Left colon (tissue), 2 donors: ENCODE measurements at regions not wholly inside any gene's neighbourhood (a gene's known extent, or its start where the extent isn't known, plus 50 kb on each side); places are given as distances from the start of the nearest gene placed in this dataset.
"Not testable (repeated sequence)": the region's sequence is repeated elsewhere in the genome, so short reads cannot be mapped to it uniquely, and the experiment has no call there.

ENCODE experiments used
- ATAC-seq: fragments of 200-7000 bp; cut with Tn5 transposase; one replicate; pipeline ENCODE4 v1.9.1; 2020; ENCODE audit warnings: mild to moderate bottlenecking, moderate library complexity
- DNase-seq, 2 donors: peaks; one replicate each; pipeline ENCODE4 v3.0.0-alpha.2; 2020
- intact Hi-C, 2 donors: fragments of 100-400 bp; cut with DNase I in 1 of 2; cut with micrococcal nuclease in 1 of 2; formaldehyde crosslinking; loops; one replicate each; pipeline versions ENCODE4 v1.11.2 to v1.14.0; 2022; cut with DNase I, micrococcal nuclease
- donor health status: DM: no; HTN: no; CAD: no.
- donor health status: DM: yes; HTN: yes; CAD: no.

DNA sequence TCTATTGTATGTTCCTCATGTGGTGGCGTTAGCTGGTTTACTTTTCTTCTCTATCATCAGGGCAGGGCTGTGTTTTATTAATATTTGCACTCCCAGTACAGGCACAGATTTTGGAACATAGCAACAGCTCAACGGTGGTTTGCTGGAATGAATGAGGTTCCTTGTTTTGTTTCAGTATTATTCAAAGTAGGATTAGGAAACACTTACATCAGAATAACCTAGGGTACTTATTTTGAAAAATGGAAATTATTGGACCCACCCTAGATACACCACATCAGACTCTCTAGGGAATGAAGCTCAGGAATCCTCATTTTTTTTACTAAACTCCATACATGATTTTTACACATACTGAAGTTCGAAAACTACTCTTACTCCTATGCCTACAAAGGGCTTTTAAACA lies 108.8 kb upstream of the ENPEP start:
- ATAC-seq: no peak
- intact Hi-C loops: no loop called here
- DNase-seq: no peak

GRCh38 chr4:110365761-110366160 lies 110.2 kb upstream of the ENPEP start:
- DNase-seq: no peak
- intact Hi-C loops: no loop called here

DNA sequence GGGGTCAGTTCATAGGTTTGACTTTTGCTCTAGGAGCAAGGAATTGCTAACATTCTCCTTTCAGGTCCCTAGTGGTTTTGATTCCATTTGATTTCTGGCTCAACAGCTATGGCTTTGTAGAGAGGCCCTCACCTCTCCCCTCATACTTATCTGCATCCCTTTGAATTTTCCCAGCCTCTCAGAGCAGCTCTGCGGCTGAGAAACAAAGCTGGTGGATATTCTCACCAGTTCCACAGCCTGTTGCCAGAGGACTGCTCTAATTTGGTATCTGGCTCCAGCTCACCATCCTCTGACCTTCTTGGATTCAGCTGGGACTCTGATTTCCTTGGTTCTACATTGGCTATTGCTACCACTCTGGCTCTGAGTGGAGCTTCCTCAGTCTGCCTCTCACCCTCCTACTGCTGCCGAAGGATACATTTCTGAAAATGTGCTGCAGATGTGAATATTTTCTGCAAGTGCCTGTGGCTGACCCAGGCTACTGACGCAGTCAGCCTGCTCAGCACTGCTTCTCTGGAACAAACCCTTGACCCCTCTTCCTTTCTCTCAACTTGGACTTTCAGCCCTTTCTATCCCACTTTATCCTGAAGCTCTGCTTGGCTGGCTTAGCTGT lies 110.9 kb upstream of the ENPEP start:
- intact Hi-C loops: no loop called here
- no peak for ATAC-seq
- DNase-seq: no peak

More at GRCh38 chr4:110365761-110366160, 110.2 kb upstream of the ENPEP start:
- ATAC-seq: no peak

GRCh38 chr4:110361921-110362320 lies 114.0 kb upstream of the ENPEP start:
- DNase-seq (no peak), ATAC-seq (no peak)
- intact Hi-C loops: no loop called here

DNA sequence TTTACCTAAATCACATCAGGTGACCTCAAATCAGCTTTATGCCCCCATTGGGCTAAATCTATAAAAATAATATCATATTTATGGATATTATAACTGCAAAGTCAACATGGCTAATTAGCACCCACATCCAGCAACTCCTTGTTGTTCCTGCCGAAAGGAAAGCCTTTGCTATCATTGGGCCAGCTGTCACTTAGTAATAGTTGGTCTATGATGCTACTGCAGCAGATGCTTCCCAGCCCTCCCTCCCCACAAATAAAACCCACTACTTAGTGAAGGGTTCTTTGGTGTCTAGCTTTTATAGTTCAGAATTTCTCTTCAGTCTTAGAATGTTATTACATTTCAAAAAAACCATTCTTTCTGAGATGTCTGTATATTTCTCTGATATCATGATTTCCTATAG lies 116.9 kb upstream of the ENPEP start:
- DNase-seq (no peak), ATAC-seq (no peak)
- intact Hi-C loops: no loop called here

GRCh38 chr4:110357521-110357920 lies 118.4 kb upstream of the ENPEP start:
- DNase-seq (no peak), ATAC-seq (no peak)
- intact Hi-C loops: no loop called here

GRCh38 chr4:110354460-110354859 lies 121.5 kb upstream of the ENPEP start:
- ATAC-seq (no peak), DNase-seq (no peak)
- intact Hi-C loops: no loop called here

DNA sequence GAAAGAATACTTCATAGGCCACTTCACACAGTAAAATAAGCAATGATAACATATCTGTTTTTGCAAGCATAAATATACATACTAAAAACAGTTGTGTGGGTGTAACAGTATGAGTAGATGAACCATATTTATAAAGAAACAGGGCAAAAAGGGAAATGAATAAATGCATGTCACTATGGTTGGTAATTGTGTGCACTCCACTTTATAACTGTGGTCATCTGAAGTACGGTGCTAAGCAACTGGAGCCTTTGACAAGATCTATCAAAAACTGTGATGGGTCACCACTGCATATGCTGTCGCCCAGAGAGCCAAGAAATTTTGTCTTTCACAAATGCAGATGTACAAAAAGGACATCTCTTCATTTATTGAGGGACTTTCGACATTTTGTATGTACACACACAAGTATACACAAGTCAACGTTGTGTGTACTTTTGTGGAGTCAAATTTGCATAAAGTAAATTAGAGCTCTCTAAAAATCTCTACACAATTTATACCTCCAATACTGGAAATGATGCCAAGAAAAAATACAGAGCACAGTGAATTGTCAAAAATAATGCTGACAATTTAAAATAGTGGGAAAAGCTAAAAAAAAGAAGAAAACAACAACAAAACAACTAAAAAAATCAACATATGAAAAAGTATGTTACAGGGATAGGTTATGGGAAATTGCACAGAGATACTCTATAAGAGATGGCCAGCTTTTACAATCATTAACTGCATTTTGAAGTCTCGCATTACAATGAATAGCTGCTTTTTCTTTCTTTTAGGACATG lies 123.1 kb upstream of the ENPEP start:
- DNase-seq (no peak), ATAC-seq (no peak)
- intact Hi-C loops: no loop called here

DNA sequence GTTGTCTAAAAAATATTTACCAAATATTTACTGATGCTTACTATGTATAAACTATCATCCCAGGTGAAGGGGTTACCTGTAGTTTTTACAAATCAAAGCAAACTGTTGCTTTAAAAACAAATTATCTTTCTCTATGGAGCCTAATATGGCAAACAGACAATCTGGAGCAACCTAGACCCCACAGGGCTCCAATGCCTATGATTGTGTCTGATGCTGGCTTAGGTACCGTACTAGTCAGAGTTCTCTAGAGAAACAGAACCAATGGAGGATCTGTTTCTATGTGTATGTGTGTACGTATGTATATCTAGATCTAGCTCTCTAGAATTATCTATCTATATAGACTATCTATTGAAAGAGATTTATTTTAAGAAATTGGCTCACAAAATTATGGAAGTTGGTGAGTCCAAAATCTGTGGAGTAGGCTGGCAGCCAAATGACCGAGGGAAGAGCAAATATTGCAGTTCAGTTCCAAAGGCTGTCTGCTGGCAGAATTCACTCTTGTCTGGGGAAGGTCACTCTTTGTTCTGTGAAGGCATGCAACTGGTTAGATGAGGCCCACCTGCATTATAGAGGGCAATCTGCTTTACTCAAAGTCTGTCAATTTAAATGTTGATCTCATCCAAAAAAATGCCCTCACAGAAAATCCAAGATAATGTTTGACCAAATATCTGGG lies 127.1 kb upstream of the ENPEP start:
- DNase-seq: no peak
- no peak for ATAC-seq
- intact Hi-C loops: loop anchor here in 1 of 2 donors (10.0 kb wide), 1 partner anchor 166 kb away; no protein-coding TSS in a partner anchor

GRCh38 chr4:110347805-110348204 lies 128.2 kb upstream of the ENPEP start:
- no peak for ATAC-seq

DNA sequence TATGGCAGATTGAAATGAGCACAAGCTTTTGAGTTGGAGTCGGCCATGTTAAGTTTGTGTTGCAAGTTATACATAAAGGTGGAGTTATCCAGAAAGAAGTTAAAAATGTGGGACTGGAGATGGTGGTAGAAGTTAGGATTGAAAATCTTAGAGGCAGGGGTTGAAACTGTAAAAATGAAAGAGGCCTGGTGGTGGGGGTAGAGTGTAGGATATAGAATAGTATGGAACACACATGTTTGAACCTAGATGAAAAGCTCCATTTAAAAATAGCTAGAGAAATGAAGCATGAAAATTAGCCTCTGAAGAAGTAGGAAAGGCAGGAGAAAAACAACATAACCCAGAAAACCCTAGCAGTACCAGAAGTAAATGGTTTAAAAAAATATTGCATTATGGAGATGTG lies 131.8 kb upstream of the ENPEP start:
- ATAC-seq: peak; percentile 86
- peak in 1 of 2 donors; percentile 9 for DNase-seq
- intact Hi-C loops: loop anchor here in 1 of 2 donors (10.0 kb wide), 1 partner anchor 171 kb away; no protein-coding TSS in a partner anchor

More at GRCh38 chr4:110347805-110348204, 128.2 kb upstream of the ENPEP start:
- intact Hi-C loops: loop anchor here in 1 of 2 donors (10.0 kb wide), 1 partner anchor 167 kb away; no protein-coding TSS in a partner anchor
- DNase-seq: no peak

DNA sequence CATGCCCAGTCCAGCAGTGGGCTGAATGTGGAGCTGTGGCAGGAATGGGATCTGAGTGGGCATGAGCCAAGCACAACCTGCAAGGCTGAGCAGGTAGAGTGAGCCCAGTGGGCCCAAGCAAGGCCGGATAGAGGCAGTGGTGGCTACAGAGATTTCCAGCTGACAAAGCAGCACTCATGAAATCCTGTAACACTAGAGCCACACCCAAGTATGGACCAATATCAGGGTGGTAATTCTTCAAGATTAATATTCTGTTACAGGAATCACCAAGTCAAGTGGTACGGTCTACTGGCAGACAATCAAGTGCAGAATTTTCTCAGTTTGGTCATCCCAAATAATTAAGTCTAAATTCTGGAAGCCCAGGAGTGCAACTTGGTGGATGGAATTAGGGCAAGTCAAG lies 132.4 kb upstream of the ENPEP start:
- ATAC-seq (no peak), DNase-seq (no peak)
- intact Hi-C loops: loop anchor here in 1 of 2 donors (10.0 kb wide), 1 partner anchor 171 kb away; no protein-coding TSS in a partner anchor

- ATAC-seq, DNase-seq: not testable (repeated sequence)
- intact Hi-C loops: loop anchor here in 1 of 2 donors (10.0 kb wide), 1 partner anchor 174 kb away; no protein-coding TSS in a partner anchor
These were observed 134.8 kb upstream of the ENPEP start for GRCh38 chr4:110341118-110341517.

- ATAC-seq (no peak), DNase-seq (no peak)
- intact Hi-C loops: no loop called here
These were observed 137.0 kb upstream of the ELOVL6 start for GRCh38 chr4:110335399-110335798.

DNA sequence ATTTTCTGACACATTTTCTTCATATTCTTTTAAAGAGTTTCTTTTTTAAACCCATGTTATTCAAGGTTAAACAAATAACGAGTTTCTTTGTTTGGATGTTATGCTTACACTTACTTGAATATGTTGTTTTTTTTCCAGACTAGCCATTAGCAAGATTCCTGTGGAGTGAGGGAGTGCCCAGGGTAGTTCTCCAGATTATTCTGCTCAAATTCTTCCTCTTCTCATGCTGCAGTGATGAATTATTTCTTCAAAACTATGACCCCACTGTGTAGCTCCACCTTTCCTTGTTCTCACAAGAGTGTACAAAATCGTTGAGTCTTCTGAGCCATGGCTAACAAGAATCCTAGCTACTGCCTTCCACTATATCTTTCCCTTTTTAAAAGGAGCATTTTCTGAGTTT lies 134.1 kb upstream of the ELOVL6 start:
- no peak for ATAC-seq
- DNase-seq: no peak
- intact Hi-C loops: no loop called here

DNA sequence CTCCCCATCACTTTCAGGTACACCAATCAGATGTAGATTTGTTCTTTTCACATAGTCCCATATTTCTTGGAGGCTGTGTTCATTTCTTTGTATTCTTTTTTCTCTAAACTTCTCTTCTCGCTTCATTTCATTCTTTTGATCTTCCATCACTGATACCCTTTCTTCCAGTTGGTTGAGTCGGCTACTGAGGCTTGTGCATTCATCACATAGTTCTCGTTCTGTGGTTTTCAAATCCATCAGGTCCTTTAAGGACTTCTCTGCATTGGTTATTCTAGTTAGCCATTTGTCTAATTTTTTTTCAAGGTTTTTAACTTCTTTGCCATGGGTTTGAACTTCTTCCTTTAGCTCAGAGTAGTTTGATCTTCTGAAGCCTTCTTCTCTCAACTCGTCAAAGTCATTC lies 128.0 kb upstream of the ELOVL6 start:
- DNase-seq, intact Hi-C loops, ATAC-seq: not testable (repeated sequence)

DNA sequence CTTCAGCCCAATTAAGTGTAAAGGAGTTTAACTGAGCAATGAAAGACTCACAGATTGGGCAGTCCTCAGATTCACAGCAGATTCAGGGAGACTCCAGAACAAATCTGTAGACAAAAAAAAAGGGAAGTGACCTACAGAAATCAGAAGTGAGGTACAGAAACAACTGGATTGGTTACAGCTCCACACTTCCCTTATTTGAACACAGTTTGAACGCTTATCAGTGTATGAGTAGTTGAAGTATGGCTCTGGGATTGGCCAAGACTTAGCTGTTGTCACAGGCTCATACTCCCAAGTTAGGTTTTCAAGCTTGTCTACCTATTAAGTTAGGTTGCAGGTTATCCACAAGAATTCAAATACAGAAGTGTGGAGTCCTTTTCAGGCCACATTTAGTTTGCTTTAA lies 112.4 kb upstream of the ELOVL6 start:
- ATAC-seq: no peak
- intact Hi-C loops: loop anchor here in 1 of 2 donors (10.0 kb wide), 1 partner anchor 286 kb away; no protein-coding TSS in a partner anchor
- DNase-seq: no peak

GRCh38 chr4:110309675-110310074 lies 111.3 kb upstream of the ELOVL6 start:
- no peak for DNase-seq
- intact Hi-C loops: loop anchor here in 1 of 2 donors (10.0 kb wide), 1 partner anchor 285 kb away; no protein-coding TSS in a partner anchor

DNA sequence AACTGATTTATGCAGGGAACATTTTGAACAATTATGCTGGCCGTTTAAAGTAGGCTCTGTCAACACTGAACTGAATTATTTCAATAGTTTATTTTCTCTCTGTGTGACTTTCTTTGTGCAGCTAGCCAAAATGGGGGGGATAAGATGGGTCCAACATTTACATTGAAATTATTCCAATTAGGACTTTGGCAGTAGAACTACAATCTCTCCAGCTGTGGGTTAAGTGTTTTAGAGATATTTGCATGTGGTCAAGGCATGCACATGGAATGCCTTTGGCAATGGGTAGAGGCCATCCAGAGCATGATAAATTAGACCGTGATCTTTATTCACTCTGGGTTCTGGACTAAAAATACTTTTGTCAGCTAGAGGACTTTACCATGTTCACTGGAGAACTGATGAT lies 107.9 kb upstream of the ELOVL6 start:
- intact Hi-C loops: no loop called here
- DNase-seq (no peak), ATAC-seq (no peak)

More at GRCh38 chr4:110309675-110310074, 111.3 kb upstream of the ELOVL6 start:
- ATAC-seq: no peak
